Ureter (tissue), 1 donor: ENCODE measurements at regions not wholly inside any gene's neighbourhood (a gene's known extent, or its start where the extent isn't known, plus 50 kb on each side); places are given as distances from the start of the nearest gene placed in this dataset.
"Not testable (repeated sequence)": the region's sequence is repeated elsewhere in the genome, so short reads cannot be mapped to it uniquely, and the experiment has no call there.

ENCODE experiments used
- DNase-seq: peaks from one replicate; pipeline ENCODE4 v3.0.0-alpha.2; 2020; ENCODE audit warnings: low spot score
- donor health status: DM: yes; HTN: yes; CAD: no.

DNA sequence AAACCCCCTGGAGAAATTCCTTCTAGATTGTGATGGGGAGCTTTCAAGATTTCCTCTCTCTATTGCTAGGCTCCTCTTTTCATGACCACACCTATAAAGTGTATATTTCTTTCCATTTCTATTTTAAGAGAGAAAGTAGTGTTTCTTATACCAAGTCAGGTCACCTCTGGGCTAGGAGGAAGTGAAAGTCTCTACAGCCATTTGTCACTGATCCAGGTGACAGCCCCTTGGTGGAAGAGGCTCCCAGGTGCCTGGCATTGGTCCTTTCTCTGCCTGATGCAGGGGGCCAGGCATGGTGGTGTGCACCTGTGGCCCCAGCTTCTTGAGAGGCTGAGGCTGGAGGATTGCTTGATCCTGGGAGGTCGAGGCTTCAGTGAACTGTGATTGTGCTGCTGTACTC lies 64.7 kb downstream of the DHCR7 start:
- no peak for DNase-seq

DNA sequence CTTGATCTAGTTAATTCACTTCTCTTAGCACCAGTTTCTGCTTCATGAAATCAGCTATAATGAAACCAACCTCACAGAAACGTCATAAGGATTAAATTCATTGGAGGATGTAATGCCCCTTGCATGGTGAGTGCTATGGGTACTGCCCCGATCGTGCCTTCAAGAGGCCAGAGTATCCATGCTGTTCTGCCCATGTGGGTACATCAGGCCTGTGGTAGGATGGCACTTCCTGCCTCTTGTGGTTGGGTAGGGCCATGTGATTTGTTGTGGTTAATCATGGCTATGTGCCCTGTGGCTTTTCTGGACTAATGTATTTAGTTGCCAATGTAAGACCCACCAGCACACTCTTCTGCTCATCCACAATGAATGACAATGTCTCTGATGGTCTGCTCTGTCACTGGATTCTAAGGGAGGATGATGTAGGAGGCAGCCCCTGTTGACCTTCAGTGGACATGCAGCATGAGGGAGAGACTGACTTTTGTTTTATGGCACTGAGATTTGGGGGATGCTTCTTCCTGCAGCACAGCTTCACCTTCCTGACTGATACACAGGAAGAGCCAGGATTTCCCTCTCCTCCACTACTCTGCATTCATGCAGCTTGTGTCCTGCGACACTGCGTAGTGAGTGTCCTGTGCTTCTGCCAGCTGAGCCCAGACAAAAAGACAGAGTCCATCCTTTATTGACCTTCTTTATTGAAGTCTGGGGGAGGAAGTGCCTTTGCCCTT lies 66.2 kb downstream of the DHCR7 start:
- no peak for DNase-seq

DNA sequence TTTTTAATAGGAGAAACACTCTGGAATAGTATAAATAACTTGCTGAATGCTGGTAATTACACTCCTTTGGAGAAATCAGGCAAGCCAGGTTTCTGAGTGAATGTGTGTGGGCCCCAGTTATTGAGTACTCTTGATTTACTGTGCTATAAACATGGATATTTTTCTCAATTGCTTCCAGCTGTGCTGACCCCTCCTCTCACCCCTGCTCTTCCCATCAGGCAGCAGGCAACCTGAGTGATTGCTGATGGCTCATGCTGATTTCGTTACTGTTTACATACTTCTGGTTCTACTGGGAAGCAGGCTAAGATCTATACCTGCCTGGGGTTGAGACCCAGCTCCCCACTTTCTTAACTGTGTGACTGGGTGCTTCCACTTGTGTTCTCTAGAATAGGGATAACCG lies 68.5 kb downstream of the DHCR7 start:
- no peak for DNase-seq

DNA sequence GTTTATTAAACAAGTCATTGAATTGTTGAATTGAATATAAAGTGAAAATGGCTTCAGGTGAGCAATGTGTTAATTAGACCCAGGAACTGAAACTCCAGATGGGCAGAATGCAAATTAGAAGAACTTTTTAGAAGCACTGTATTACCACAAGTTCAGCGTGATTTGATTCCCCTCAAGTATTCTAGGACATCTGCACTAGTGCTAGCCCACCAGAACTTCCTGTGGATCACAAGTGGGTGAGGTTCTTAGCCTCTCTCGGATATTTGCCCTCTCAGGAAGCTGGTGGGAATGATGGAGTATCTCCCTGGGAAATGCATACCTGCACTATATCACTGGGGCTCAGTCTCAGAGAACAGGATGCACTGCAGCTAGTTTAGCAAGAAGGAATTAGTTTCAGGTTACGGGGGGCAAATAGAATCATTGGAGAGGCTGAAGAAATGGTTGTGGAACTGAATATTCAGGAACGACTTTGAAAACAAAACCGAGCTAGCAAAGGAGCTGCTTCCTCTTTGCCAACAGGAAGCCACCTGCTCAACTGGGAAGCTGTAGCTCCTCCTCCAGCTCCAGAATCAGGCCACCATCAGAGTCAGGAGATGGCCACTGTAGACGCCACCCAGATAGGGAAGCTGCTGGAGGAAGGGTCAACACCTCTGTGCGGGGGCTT lies 74.3 kb downstream of the DHCR7 start:
- DNase-seq: no peak

DNA sequence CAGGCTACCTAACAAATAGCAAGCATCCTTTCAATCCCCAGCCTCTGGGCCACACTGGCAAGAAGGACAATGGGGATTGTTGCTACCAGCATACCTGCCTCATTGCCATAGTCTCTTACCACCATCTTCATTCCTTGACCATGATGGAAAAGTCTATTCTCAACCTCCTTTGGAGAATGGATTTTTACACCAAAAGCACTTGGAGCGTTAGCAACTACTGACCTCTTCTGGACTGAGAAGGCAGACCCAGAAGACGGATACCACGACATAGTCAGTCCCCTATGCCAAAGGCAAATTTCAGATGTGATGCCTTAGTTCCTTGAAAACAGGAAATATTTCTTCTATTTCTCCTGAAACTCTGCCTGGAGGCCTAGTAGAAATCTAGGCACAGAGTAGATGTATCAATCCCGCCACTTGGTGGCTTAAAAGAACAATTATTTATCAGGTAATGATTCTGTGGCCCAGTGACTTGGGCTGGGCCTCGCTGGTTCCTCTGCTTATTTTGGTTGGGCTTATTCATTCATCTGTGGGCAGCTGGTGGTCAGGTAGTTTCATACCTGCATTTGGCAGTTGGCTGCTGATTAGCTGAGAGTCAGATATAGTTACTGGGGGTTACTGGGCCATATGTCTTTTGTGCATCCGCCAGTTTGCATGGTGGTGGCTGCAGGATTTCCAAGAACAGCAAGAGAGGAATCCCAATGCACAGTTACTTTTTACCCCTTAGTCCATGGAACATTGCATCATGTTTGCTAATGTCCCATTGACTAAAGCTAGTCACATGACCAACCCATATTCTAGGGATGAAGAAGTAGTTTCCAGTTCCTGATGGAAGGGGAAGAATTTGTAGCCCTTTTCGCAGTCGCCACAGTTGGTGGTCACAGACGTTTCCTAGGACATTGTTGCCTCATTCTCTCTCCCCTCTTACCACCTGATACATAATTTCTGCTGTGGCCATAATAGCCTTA lies 75.2 kb downstream of the DHCR7 start:
- DNase-seq: no peak

DNA sequence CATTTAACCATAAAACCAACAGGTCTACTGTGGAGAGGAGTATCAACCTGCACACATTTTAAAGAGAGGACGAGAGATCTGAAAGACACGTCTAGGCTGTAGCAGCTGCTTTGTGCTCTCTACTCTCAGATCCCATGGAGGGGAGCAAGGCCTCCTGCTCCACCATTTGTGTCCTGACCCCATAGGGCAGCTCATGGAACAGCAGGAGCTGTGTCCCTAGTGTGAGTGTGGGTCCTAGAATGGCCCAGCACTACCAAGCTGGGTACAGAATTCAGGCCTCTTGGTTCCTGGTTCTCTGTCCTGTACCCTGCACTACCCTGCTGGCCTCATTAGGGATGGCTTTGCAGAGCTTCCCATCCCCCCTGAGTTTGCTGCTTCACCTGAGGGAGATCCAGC lies 76.5 kb downstream of the DHCR7 start:
- no peak for DNase-seq

DNA sequence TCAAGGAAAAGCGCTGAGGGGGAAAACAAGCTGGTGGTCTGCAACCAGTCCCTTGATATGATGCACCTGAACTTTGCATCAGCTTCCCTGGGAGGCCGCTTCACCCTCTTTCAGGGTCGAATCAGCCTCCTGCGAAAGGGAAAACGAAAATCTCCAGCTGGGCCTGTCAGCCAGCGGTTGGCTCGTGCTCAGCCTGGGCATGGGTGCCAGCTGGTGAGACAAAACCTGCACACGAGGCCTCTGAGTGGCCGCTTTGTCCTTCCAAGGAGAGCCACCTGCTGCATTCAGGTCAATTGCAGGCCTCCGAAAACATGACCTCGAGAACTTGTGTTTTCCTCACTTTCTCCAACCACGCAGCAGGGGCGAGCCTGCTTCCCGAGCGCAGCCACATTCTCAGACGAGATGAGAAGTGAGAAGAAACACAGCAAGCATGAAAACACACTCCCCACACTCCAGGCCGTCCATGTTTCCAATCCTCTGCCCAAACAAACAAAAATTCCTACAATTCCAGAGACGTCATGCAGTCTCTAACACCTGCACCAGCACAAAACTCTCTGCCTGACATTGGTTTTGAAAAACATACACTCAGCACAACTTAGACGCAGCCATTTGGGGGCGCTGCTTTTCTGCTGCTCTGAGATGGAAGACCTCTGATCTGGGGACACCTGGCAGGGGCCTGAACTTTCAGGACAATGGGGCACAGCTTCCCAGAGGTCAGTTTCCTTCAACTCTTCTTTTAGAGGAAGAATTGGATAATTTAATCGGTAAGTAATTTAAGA lies 77.1 kb downstream of the DHCR7 start:
- DNase-seq: no peak

DNA sequence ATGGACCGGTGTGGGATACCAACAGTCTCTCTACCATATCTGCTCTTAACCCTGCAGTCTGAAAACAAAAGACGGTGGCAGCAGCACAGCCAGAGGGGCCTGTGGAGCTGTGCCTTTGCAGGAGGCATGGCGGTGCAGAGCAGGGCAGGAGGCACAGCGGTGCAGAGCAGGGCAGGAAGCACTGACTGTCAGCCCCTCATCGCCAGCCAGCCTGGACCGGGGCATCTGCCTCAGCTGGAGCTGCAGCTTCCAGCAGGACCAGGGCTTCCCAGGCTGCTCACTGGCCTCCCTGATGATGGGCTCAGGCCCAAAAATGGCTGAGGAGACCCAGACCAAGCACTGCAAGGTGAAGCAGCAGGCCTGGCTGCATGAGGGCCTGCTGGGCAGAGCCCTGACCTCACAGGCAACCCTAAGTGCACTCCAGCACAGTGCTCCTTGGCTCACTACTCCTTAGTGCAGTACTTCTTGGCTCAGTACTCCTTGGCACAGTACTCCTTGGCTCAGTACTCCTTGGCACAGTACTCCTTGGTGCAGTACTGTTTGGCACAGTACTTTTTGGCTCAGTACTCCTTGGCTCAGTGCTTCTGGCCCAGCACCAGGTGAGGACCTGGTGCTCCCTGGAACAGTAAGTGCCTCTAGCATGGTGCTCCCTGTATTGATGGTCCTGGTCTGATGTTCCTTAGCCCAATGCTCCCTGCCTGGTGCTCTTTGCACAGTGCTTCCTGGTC lies 78.0 kb downstream of the DHCR7 start:
- no peak for DNase-seq

DNA sequence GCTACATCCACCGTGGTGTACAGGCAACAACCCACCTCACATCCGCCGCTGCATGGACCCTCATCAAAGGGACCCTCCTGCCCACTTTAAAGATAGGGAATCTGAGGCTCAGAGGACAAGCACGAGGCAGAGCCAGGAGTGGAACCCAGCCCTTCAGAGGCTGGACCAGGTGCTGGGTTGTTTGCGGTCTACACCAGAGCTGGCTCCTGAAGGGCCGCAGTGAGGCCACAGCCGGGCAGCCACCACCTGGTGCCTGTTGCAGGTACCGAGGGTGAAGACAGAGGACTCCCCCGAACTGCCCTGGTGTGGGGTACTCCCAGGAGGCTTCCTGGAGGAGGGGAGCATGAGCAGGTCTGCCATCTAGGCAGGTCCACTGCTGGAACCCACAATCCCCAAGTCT lies 78.8 kb downstream of the DHCR7 start:
- no peak for DNase-seq

DNA sequence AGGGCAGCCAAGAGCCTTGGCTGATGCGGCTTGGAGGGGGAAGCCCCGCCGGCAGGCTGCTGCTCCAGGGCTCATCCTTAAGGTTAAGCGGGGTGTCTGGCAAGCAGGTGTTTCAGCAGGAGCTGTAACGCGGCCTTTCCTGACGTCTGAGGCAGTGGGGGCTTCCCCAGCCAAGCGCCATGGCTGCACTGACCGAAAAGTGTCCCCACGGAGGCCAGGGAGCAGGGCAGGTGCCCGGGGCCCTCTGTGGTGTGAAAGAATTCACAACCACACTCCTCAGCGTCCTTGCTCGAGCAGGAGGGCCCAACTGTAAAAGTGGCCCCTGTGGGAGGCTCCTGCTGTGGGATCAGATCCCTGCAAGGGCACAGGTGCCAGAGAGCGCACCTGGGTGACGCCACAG lies 79.2 kb downstream of the DHCR7 start:
- no peak for DNase-seq

DNA sequence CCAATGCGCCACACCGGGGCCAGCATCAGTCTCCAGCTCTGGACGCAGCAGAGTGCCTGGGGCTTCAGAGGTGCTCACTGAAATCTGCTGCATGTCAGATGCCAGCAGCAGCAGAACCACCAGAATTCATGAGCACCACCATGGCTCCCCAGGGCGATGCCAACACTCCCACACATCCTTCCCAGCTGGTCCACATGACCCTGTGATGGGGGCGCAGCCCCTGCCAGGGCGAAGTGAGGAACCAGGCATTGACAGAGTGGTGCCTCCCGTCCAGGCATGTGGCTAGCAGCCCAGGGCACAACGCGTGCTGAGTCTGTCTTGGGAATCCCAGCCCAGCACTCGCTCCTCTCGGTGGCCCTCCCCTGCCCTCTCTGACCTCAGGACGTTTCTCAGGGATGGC lies 80.4 kb downstream of the DHCR7 start:
- DNase-seq: no peak

DNA sequence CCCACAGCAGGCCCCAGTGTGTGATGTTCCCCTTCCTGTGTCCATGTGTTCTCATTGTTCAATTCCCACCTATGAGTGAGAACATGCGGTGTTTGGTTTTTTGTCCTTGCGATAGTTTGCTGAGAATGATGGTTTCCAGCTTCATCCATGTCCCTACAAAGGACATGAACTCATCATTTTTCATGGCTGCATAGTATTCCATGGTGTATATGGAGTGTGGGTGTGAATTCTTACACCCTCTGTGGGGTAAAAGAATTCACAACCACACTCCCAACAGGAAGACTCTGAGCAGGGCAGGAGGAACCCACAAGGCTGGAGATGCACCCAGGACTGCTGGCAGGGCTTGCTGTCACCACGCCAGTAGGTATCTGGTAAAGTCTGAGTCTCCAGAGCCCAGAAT lies 80.9 kb downstream of the DHCR7 start:
- DNase-seq: not testable (repeated sequence)

DNA sequence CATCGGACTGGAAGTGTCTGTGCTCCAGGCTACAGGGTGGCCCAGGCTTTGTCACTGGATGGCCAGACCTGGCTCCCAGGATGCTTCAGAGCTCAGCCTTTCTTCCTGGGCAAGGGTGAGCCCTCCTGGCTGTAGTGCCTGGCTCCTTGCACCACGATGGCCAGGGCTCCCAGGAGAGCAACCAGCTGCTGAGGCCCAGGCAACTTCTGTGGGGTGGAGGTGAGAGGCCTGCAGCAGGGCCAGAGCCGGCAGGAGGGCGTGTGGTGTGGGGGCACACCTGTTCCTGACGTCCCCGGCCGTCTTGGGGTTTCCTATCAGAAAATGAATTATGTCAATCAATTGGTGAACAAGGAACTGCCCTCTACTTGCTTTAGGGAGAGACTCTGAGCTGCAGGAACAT lies 82.1 kb downstream of the DHCR7 start:
- no peak for DNase-seq

DNA sequence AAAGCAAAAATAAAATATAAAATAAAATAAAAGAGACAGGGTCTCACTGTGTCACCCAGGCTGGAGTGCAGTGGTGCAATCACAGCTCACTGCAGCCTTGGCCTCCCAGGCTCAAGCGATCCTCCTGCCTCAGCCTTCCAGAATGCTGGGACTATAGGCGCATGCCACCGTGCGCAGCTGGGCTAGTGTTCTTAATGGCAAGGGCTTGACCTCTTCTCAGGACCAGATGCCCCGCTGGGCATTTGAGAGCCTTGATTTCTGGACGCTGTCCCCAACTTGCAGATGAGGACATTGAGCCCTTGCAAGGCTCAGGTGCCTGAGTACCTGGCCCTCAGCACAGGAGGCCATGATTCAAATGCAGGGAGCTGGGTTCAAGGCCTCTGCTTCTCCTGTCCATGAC lies 82.6 kb downstream of the DHCR7 start:
- no peak for DNase-seq

DNA sequence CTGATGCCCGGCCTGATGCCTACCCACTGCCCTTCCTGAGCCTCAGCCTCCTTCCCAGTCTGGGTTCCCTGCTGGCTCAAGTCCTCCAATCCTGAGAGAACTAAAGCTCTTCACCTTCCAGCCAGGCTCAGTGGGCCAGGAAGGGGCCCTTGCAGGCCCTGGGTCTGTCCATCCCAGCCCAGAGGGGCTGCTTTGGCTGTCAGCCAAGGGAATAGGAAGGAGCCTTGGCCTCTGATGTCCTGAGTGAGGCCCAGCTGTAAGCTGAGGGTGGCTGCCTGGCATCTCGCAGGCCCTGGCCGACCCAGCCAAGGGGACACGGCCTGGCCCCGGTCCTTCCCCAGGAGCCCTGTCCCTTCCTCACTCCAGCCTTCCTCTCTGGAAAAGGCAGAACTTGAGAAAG lies 83.4 kb downstream of the DHCR7 start:
- no peak for DNase-seq

DNA sequence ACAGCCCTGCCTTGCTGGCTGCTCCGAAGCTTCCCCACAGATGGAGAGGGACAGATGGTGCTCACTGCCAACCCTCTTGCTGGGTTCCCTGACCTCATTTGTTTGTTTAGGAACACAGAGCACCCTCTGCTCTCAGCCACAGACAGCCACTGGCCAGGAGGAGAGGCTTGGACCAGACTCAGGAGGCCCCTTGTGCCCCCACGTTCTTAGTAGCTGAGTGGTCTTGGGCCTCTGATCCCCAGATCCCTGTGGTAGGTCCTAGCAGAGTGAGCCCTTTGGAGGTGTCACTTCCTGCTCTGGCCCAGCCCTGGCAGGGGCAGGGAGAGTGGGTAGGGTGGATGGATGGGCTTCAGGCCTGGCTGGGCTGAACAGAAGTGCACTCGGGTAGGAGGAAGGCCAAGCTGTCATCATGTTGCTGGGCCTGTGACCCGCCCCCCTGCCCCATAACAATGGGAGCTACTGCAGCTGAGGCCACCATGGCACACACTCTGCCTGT lies 84.0 kb downstream of the DHCR7 start:
- DNase-seq: no peak

DNA sequence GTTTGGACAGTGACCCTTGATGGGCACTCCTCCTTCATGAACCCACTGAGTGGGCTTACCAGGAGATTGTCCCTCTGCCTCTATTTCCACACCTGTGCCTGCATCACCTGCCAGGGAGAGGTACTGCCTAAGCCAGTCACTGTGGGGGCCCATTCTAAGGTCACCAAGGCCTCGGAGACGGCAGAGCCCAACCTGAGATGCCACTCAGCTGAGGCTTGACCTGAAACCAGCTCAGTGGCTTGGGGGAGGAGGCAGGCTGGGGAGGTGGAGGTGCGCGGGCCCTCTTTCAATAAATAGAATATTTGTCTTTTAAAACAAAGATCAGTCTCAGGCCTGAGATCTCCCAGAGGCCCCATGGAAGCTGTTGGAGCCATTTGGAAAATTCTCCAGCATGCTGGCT lies 84.5 kb downstream of the DHCR7 start:
- no peak for DNase-seq

DNA sequence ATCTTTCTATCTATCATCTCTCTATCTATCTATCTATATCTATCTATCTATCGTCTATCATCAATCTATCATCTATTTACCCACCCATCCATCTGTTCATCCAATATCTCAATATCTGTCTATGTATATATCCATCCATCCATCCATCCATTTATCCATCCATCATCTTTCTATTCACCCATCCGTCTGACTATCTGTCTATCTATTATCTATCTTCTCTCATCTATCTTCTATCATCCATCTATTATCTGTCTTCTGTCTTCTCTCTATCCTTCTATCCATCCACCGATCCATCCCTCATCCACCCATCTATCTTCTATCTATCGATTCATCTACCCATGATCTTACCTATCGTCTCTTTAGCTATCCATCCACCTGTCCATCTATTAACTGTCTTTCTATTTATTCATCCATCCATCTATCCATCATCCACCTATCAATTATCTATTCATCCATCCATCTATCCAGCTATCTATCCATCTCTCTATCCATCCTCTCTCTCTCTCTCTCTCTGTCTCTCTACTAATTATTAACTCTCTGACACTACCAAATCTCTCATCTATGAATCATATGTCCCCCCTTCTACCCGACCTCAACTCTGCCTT lies 89.1 kb downstream of the DHCR7 start:
- DNase-seq: no peak

DNA sequence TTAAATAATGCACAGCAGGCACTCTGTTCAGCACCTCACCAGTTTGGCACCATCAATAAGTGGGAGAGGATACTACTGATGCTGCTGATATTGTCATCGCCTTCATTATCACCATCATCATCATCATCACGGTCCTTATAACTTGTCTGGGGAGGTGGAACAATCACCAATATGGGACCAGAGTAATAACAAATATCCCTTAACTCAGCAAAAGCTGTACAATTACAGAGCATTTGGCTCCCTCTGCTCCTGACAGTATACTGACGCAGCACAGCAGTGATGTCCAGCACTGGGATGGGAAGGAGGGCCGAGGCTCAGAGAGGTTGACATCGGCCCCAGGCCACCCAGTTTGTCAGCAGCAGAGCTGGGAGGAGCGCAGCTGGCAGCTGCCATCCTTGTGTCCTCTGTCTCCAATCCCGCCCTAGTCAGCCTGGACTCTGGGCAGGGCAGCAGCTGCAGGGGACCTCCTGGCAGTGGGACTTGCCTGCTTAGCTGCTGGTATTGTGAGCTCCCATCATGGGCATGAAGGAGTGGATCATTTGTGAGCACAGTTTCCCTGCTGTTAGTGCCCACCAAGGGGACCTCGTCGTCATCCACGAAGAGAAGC lies 90.0 kb downstream of the DHCR7 start:
- DNase-seq: no peak

DNA sequence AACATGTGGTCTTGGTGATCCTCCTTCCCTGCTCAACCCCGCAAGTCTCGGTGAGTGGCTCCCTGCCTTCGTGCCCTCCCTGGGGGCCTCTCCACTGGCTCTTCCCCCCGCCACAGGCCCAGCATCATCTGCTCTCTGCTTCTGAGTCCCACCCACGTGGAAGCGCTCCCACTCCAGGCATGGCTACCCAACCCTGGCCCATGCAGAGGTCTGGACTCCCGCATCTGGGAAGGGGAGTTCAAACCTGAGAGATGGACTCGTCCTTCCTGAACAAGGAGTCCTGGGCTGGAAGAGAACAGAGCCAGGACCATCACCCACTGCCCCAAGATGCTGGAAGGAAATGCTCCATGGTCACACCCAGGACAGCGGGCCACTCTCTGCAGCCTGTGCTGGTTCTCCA lies 90.8 kb downstream of the DHCR7 start:
- DNase-seq: no peak
